GM19438 (cell line): ENCODE measurements at regions not wholly inside any gene's neighbourhood (a gene's known extent, or its start where the extent isn't known, plus 50 kb on each side); places are given as distances from the start of the nearest gene placed in this dataset.

Experiments used
- ATAC-seq: cut with Tn5 transposase; IDR thresholded peaks from one replicate; pipeline ENCODE4 v1.9.1; 2021; ENCODE audit warnings: low read depth; ENCODE audit not compliant: unreplicated experiment

DNA sequence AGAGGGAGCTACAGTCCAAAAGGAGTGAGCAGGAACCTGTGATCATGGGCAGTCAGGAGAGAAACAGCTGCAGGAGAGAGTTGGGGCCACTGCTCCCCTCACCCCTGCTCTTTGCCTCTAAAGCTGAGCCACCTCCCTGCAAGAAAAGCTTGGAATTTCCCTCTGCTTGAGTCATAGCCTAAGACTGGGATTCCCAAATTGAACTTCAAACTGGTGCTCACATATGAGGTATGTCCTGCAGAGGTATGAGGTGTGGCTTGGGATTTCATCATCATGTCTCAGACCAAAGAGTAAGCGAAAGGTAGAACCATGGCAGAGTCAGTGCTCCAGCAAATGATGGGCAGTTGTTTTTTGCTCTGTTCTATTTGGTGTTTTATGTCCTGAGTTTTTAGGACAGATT lies 237.1 kb upstream of the NRP1 start:
- no peak for ATAC-seq

DNA sequence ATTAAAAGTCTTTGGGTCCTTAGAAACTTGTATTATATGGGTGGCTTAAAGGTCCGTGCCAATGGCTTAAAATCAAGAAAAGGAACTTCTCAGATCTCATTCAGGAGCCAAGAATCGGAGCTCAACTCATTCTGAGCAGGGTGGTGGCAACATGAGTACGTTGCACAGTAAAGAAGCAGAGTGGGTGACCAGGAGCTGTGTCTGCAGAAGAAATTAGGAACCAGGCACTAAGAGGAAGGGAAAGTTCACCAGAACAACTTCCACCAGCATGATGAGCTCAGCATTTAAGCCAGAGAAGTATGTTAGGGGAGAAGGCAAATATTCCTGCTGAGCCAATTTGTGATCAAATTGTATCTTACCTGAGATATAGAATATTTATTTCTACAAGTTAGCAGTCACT lies 236.0 kb upstream of the NRP1 start:
- ATAC-seq = no peak

DNA sequence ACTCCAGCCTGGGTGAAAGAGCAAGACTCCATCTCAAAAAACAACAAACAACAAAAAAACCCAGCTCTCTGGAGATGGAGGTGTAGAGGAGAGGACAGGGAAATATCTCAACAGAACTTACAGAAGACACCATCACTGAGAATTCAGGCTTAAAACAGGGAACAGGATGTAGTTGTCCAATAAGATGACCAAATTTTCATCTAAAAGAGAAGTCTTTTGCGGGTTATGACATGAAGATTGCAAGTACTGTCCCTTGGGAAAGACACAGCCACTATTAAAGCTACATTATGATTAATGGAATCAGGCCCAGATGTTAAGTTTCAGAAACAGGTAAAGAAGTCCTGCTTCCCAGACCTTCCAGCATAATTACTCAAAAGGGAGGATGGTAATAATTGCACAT lies 235.2 kb upstream of the NRP1 start:
- no peak for ATAC-seq

DNA sequence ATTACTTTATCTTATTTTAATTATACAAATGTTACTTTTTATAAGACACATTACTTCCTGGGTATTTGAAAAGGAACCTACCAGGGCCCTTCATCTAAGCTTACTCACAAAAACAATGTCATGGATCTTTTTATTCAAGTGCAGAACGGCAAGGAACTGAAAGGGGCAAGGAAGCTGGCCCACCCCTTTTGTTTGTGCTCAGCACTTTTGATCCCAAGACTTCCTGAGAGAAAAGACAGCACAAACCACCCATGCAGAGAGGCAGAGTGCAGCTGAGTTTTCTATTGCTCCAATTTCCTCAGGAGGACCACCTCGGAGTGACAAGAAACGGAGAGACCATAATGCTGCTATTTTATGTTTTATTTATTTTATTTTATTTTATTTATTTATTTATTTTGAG lies 232.0 kb upstream of the NRP1 start:
- ATAC-seq = no peak

DNA sequence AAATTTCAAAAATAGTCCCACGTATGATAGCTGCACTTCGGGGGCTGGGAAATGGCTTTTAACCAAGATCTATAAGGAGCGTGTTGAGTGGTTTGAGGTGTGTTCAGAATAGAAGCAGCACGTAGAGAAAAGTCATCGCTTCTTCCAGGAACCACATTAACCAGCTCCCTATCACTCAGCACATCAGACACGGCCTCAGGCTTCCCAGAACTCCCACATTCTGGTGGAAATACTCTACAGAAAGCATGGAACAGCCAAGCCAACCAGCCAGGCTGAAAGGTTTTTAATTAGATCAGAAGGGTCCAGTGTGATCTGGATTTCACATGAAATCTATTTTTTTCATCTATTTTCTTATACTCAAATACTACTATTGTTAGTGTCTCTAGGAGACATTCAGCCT lies 231.5 kb upstream of the NRP1 start:
- ATAC-seq = no peak

DNA sequence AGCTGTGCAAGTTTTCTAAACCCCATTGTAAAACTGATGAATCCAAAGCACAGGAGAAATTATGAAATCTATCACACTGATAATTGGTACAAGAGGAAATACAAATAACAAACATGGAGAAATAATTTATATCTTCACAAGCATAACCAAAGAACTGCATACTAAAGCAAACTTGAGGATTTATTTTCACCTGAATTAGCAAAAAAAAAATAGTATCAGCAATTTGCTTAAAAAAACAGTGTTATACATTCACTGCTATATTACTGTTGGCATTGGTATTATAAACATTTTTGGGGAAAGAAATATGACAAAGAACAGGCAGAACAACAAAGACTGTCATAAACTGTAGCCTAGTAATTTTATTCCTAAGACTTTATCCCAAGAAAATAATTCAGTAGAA lies 230.8 kb upstream of the NRP1 start:
- no peak for ATAC-seq

DNA sequence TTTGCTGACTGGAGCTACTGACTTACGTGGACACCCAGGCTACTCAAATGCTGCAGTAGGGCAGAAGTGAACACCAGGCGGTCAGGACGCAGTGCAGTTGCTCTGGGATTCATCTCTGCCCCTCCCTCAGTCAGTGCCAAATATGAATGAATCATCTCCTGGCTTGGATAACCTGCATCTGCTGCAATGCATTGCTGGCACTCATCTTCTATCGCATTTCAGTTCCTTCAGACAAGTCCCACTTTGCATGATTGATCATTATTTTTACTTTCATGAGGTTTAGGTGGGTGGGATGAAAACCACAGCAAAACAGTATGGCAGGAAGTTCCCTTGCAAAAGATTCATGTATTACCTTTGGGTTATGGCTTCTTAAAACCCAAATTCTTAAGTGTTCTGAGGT lies 224.6 kb upstream of the NRP1 start:
- ATAC-seq = no peak

DNA sequence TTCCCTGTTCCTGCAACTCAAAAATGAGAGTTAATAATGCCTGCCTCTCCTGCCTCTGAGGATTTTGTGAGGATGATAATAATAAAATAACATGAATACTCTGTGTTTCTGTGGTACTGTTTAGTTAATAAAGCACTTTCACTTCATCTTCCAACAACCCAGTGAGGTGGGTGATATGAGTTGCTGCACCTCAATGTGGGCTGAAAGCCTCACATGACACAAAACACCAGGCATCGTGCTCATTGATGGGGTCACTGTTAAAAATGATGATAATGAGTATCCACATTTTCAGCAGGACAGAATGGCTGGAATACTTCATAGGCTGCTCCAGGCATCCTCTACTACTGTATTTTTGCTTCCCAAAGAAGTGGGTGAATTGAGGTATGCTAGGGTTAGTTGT lies 222.8 kb upstream of the NRP1 start:
- no peak for ATAC-seq

DNA sequence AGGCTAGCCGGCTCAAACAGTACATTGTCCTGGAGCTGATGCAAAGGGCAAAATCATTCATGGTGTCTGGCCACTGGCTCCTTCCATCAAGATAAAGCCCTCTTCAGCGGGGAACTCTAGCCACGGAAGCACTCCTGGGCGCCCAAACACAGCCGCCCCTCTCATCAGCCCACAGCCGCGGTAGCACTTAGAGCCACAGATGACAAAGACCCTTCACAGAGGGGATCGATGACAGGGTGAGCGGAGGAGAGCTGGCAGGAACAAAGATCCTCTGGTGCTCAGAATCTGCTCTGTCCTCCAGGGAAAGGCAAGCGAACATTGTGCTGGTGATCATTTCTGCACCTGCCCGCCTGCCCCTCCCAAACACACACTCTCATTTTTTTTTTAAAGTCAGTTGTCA lies 222.2 kb upstream of the NRP1 start:
- no peak for ATAC-seq

DNA sequence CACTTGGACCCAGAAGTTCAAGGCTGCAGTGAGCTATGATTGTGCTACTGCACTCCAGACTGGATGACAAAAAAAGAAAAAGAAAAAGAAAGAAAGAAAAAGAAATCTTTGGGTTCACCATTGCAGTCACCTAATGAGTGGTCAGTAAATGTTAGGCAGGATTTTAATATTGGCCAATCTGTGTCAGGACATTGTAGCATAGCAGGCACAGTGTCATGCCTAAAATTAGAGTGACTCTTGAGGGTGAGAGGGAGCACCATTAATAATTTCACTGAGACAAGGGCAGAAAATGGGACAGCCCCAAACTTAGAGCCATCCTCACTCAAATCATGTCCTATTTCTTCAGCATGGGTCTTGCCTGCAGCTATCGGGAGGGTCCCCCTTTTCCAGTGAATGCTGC lies 221.6 kb upstream of the NRP1 start:
- no peak for ATAC-seq

DNA sequence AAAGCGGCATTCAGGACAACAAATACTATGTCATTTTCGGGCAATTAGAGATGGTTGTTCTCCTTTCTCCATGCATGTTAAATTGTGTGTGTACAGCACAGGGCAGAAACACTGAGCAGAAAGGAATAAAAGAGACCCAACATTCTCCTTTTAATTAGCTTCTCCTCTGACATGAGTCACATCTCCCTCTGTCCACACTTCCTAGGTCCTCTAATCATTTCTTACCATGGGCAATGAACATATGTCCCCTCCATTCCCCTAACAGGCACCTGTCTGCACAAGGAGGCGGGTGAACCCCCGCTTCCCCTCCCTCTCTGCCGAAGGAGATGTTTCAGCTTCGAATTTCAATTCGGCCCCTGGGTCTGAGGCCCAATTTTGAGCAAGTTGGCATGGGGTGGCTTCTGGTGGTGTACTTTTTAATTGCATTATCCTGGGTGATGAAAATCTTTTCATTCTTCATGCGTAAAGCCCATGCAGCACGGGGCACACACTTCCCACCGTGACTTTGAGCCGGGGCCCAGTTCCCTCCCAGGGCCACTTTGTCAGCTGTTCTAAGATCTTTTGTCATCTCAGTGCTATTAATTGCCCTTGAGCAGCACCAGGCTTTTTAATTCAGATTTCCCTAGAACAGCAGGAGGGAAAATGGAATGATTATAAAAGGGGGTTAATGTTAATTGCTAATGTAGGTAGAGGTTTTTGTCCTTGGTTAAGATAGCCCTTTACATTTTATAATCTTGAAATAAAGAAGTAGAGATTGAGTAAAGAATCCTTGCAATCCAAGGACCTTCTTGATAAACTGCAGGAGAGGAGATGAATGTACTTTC lies 219.5 kb upstream of the NRP1 start:
- ATAC-seq = no peak

DNA sequence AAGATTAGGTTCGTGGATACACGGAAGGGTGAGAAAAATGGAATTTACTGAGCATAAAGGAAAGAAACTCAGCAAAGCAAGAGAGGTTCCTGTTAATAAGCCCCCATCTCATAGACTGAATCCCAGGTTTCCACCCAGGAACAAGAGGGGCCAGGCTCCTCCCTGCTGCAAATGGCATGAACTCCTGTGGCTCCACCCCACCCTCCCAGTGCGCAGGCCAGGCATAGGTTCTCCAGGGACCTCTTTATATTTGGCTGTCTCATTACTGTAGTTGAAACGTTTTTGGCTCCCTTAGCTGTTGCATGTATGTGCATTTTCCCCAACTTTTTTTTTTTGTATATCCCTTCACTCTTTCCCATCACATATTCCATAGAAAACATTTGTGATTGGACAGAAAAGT lies 217.8 kb upstream of the NRP1 start:
- ATAC-seq = no peak

DNA sequence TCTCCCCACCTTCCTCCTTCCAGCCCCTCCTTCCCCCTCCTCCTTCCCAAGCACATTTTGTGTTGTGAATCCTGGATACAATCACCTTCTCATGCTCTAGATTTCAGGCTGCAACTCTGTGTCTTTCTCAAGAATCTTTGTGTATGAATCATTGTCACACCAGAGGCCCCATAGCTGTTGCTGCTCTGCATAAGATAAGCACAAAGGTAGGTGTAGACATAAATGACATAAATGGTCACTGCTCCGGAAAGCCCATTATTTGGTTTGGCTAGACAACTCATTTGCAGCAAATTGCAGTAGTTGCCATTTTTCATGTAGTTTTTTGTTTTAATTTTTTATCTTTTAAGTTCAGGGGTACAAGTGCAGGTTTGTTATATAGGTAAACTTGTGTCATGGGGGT lies 216.3 kb upstream of the NRP1 start:
- ATAC-seq = no peak

DNA sequence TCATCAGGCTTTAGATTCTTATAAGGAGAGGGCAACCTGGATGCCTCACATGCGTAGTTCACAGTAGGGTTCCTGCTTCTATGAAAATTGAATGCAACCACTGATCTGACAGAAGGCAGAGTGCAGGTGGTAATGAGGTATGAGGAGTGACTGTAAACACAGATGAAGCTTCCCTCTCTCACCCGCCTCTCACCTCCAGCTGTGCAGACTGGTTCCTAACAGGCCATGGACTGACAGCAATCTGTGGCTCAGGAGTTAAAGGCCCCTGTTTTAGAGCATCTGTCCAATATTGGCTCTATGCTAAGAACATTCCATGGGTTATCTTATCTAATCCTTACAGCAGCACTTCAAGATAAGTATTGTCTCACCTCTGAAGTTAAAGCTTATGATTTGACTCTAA lies 213.5 kb upstream of the NRP1 start:
- ATAC-seq = no peak

DNA sequence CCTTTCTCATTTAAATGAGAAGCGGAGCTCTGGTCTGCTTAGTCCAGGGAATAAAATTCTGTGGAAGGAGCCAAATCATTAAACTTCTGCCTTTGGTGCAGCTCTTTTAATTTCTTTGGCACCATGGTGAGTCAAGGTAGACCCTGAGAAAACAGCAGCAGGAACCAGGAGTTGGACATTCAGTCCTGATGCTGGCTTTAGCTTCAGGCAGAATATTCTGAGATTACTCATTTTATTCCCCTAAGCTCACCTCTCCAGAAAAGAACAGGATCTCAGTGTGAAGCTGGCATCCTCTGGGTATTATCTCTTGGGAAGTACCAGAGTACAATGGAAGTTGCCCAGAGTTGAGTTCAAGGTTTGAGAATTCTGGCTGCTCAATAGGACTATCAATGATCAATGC lies 211.6 kb upstream of the NRP1 start:
- ATAC-seq = no peak

DNA sequence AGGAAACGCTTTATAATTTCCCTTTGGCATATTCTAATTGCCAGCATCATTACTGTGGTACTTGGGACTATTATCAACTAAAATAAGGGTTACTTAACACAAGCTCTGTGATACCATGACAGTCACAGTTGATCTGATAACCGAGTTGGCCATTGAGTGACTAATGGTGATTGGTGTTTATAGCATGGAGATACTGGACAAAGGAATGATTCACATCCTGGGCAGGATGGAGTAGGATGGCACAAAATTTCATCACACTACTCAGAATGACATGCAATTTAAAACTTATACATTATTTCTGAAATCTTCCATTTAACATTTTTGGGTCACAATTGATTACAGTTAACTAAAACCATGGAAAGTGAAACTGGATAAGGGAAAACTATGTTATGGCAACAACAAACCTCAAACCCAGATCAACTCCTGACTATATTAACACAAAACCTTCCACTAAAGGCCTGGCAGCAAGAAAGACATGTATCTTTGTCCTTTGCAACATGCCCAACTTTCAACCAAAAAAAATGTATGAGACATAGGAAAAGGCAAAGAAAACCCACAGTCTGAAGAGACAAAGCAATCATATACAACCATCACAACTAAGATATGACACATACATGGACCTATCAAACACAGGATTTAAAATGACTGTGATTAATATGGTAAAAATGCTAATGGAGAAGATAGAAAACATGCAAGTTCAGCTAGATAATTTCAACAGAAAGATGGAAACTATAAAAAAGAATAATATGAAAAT lies 208.5 kb upstream of the NRP1 start:
- ATAC-seq = no peak

DNA sequence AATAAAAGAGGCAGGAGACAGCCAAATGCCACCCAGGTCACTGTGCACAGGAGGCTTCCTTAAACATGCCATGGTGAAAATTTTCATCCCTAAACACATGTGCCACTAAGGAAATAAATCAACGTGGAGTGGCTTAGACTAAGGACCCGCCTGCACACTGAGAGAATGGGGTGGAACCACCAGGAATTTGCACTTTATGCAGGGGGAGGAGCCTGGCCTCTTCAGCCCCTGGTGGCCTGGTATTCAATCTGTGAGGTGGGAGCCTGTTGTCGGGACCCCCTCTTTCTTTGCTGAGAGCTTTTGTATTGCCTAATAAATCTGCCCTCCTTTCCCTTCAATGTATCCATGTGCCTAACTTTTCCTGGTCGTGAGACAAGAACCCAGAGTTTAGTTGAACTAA lies 204.6 kb upstream of the NRP1 start:
- no peak for ATAC-seq

DNA sequence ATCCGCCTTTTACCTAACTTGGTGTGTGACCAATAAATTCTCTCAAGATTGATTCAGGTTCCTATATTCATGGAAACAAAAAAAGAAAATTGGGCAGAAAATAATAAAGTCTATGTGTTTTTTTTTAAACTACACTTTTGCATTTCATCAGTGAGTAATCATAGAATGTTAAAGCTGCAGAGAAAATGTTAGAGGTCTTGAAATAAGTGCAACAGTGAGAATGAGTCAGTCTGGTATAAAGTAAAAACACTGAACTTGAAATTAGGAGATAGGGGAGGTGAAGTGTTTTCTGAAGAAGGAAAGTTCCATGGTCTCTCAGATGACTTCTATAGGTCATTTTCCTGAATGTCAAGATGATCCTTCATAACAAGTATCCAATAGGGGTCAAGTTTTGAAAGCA lies 202.6 kb upstream of the NRP1 start:
- ATAC-seq = no peak

DNA sequence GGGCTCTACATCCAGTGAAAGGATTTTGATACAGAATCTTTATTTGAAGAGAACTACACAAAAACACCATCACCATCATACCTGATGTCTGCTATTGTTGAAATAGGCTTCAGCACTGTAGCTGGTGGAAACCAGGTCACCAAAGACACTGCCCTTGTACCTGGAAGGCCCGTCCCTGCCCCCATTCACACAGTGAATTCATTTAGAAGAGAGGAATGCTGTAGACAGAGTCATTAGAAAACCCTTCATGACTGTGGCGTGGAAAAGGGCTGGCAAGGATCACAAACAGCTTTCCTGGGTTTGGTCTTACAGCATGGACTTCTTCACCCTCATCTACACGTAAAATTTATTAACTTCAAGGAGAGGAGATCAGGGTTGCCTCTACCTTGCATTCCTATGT lies 202.0 kb upstream of the NRP1 start:
- ATAC-seq = no peak

DNA sequence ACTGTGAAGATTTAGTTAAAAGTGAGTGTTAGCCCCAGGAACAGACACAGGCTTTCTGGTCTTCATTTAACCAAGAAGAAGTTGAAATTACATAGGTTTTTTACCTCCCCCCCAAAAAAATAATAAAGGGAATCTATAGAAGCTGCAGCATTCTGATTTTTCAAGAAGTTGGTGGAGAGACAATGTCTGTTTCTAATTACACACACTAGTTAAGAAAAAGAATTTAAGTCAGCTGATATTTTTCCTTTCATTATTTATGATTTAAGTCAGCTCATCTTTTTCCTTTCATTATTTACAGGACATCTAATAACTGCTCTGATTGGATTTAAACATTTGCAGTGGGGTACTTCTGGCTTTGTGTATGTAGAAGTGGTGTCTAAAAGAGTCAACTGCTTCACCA lies 201.4 kb upstream of the NRP1 start:
- no peak for ATAC-seq

DNA sequence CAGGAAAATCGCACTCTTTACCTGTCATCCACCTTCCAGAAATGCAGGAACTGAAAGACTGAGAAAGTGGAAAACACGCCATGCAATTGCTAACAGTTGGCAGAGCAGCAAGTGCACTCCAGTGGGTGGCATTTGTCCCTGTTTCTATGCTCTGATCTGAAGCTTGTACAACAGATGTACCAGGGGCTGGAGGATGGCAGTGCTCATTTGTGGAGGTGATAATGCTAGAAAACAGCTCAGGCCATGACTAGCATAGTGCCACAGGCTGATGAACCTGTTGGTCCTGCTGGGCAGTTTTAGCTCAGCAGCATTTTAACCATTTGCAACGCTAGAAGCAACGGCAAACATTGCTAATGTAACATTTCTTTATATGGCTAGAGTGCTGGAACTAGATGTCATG lies 199.9 kb upstream of the NRP1 start:
- ATAC-seq = no peak

DNA sequence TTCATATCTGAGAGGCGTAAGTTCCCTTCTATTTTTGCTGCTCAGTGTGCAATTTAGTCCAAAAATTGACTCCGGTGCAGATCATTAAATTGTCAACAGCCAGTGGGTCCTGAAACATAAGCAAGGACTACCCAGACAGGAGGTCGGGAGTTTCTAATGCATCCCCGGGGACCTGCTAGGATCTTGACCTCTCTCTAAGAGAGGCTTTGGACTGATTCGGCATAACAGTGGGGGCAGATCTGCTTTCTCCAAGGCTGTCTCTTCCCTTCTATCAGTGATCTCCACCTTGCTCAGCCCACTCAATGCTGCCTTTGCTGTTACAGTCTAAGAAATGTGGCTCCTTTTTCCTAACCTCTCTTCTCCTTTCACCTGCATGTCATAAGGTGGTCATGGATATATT lies 199.1 kb upstream of the NRP1 start:
- no peak for ATAC-seq
